ENCODE measurements at regions not wholly inside any gene's neighbourhood (a gene's known extent, or its start where the extent isn't known, plus 50 kb on each side); places are given as distances from the start of the nearest gene placed in this dataset.

- TF ChIP-seq CTCF (IDR thresholded peaks at IDR 0.05) (no peak), EZH2phosphoT487 (IDR thresholded peaks at IDR 0.05) (no peak), EZH2 (IDR thresholded peaks at IDR 0.05) (no peak)
These were observed 68.7 kb upstream of the FRY start for GRCh38 chr13:31962731-31963370.
